Thyroid gland (tissue), 4 donors: ENCODE measurements at regions not wholly inside any gene's neighbourhood (a gene's known extent, or its start where the extent isn't known, plus 50 kb on each side); places are given as distances from the start of the nearest gene placed in this dataset.

Source experiments
- DNase-seq, 2 donors: peaks; one replicate each; pipeline ENCODE4 v3.0.0-alpha.2; 2019
- H3K27ac ChIP-seq, 3 donors: fragments of 200-600 bp; sonication (generic); 1 replicate in 2 of 3; 2 replicates in 1 of 3; pipeline ENCODE4 v1.5.1; 2016 to 2019; ENCODE audit warnings: mild to moderate bottlenecking in 1 of 3, moderate library complexity in 1 of 3
- H3K27me3 ChIP-seq: fragments of 200-600 bp; sonication (generic); one replicate; pipeline ENCODE4 v1.5.1; 2019
- H3K36me3 ChIP-seq, 2 donors: fragments of 200-600 bp; sonication (generic); one replicate each; pipeline ENCODE4 v1.5.1; 2016 to 2019
- H3K4me1 ChIP-seq, 2 donors: fragments of 200-600 bp; sonication (generic); one replicate each; pipeline ENCODE4 v1.5.1; 2017 to 2019
- H3K4me3 ChIP-seq, 3 donors: fragments of 200-600 bp; sonication (generic); replicated peaks in 1 of 3; 1 replicate in 2 of 3; 2 replicates in 1 of 3; pipeline ENCODE4 v1.5.1; 2016; ENCODE audit warnings: mild to moderate bottlenecking in 1 of 3
- H3K9me3 ChIP-seq: fragments of 200-600 bp; sonication (generic); one replicate; pipeline ENCODE4 v1.5.1; 2017
- CTCF ChIP-seq, 6 experiments: fragments of 200-600 bp in 3 of 6; fragments of 450-650 bp in 3 of 6; sonication (generic) in 3 of 6; IDR thresholded peaks; one replicate each; pipeline ENCODE4 v1.5.1; 2016 to 2019; ENCODE audit warnings: antibody characterized with exemption in 6 of 6, mild to moderate bottlenecking in 2 of 6, inconsistent platforms in 1 of 6, moderate library complexity in 1 of 6
- POLR2A ChIP-seq, 2 donors: fragments of 450-650 bp; IDR thresholded peaks; one replicate each; pipeline ENCODE4 v1.6.1; 2017; ENCODE audit warnings: antibody characterized with exemption in 2 of 2, mild to moderate bottlenecking in 2 of 2, moderate library complexity in 1 of 2
- WGBS, 2 donors: methylation state at CpG; one replicate each; pipeline ENCODE4 v1.1.5; 2017; 5-methylcytosine and 5-hydroxymethylcytosine counted together
- intact Hi-C: fragments of 100-400 bp; cut with DNase I; formaldehyde crosslinking; loops from one replicate; pipeline ENCODE4 v1.15.1; 2023

DNA sequence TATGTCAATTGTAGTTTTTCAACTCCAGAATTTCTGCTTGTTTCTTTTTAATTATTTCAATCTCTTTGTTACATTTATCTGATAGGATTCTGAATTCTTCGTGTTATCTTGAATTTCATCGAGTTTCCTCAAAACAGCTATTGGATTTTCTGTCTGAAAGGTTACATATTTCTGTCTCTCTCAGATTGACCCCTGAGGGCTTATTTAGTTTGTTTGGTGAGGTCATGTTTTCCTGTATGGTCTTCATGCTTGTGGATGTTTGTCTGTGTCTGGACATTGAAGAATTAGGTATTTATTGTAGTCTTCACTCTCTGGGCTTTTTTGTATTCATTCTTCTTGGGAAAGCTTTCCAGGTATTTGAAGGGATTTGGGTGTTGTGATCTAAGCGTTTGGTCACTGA lies 85.6 kb downstream of the SNAPC1 start:
- no peak overlapping the region for H3K27ac ChIP-seq
- H3K4me1 ChIP-seq = no peaks in the 10 kb centered on the region
- H3K4me3 ChIP-seq = no peak overlapping the region
- H3K27me3 ChIP-seq = no peaks in the 10 kb centered on the region
- TF ChIP-seq CTCF (IDR thresholded peaks at IDR 0.05) = no peak
- no peak for TF ChIP-seq POLR2A (IDR thresholded peaks at IDR 0.05)
- H3K36me3 ChIP-seq = no peaks in the 10 kb centered on the region
- no peaks in the 10 kb centered on the region for H3K9me3 ChIP-seq
- no peak for DNase-seq
- WGBS, 2 donors = 87 to 92% methylated on average over 3 of the region's 3 CpGs
- intact Hi-C loops = no loop called here

DNA sequence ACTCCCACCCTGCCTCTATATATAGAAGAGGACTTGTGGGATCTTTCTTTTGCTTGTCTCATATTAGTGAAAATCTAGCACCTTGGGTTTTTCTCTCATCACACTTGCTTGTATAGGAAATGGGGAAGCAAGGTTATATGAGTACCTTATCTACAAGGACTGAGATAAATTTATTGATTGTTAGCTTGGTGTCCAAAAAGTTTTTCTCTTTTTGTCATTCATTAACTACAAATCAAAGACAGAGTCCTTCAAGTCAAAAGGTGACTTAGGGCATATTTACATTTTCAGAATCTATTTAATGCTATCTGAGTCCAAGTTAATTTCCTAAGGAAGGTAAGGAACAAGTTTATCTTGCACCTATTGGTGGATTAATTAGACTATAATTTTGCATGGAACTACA lies 92.7 kb downstream of the SNAPC1 start:
- Histone ChIP-seq H3K9me3 (no peaks in the 10 kb centered on the region), H3K36me3 (no peaks in the 10 kb centered on the region), H3K27me3 (no peaks in the 10 kb centered on the region), H3K4me3 (no peak overlapping the region), H3K27ac (no peak overlapping the region), H3K4me1 (no peaks in the 10 kb centered on the region)
- intact Hi-C loops = no loop called here
- no peak for DNase-seq
- TF ChIP-seq CTCF (IDR thresholded peaks at IDR 0.05) (no peak), POLR2A (IDR thresholded peaks at IDR 0.05) (no peak)

- Histone ChIP-seq H3K36me3 (no peaks in the 10 kb centered on the region), H3K27me3 (no peaks in the 10 kb centered on the region), H3K27ac (no peak overlapping the region), H3K9me3 (no peaks in the 10 kb centered on the region), H3K4me3 (no peak overlapping the region), H3K4me1 (no peaks in the 10 kb centered on the region)
- intact Hi-C loops = no loop called here
- DNase-seq = peak; percentile 53 to 59
- WGBS, 2 donors = 54 to 56% methylated on average over 1 of the region's 1 CpG
- TF ChIP-seq POLR2A (IDR thresholded peaks at IDR 0.05) (no peak), CTCF (IDR thresholded peaks at IDR 0.05) (peak; percentile 54 to 84 (median 64))
Observed at GRCh38 chr14:61860294-61860918, 98.2 kb downstream of the SNAPC1 start.

GRCh38 chr14:61861320-61861865 lies 99.2 kb downstream of the SNAPC1 start:
- Histone ChIP-seq H3K9me3 (no peaks in the 10 kb centered on the region), H3K4me3 (no peak overlapping the region), H3K27ac (no peak overlapping the region), H3K4me1 (no peaks in the 10 kb centered on the region), H3K27me3 (no peaks in the 10 kb centered on the region), H3K36me3 (no peaks in the 10 kb centered on the region)
- no peak for DNase-seq
- 73 to 76% methylated on average over 7 of the region's 7 CpGs for WGBS, 2 donors
- intact Hi-C loops = no loop called here
- TF ChIP-seq POLR2A (IDR thresholded peaks at IDR 0.05) (no peak), CTCF (IDR thresholded peaks at IDR 0.05) (no peak)

DNA sequence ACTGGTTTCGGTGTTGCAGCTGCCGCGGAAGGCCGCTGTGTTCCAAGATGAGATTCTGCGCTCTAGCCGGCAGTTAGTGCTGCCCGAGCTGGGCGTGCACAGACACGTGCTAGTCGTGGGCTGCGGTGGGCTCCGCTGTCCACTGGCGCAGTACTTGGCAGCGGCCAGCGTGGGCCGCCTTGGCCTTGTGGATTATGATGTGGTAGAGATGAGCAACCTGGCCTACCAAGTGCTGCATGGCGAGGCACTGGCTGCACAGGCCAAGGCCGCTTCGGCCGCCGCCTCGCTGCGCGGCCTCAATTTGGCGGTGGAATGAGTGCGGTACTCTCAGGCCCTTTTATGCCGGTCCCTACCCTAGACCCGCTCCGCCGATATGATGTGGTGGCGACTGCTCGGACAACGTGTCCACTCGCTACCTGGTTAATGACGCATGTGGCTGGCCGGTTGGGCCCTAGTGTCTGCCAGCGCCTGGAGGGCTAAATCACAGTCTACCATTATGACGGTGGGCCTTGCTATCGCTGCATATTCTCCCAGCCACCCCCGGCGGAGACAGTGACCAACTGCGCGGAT lies 102.2 kb downstream of the SNAPC1 start:
- H3K4me3 ChIP-seq = no peak overlapping the region
- WGBS, 2 donors = 91 to 96% methylated on average over 25 to 32 of the region's 43 CpGs
- DNase-seq = no peak
- H3K4me1 ChIP-seq = no peaks in the 10 kb centered on the region
- no peaks in the 10 kb centered on the region for H3K9me3 ChIP-seq
- H3K27ac ChIP-seq = no peak overlapping the region
- no peaks in the 10 kb centered on the region for H3K36me3 ChIP-seq
- H3K27me3 ChIP-seq = no peaks in the 10 kb centered on the region
- intact Hi-C loops = no loop called here
- TF ChIP-seq CTCF (IDR thresholded peaks at IDR 0.05) (no peak), POLR2A (IDR thresholded peaks at IDR 0.05) (no peak)
